Keratinocyte (primary cell): ENCODE measurements at regions not wholly inside any gene's neighbourhood (a gene's known extent, or its start where the extent isn't known, plus 50 kb on each side); places are given as distances from the start of the nearest gene placed in this dataset.

Experiments
- DNase-seq: peaks from one replicate; pipeline ENCODE4 v3.0.0-alpha.2; 2011; ENCODE audit warnings: low read depth, missing footprints, low spot score
- FAIRE-seq: peaks from 2 replicates; lab custom pipeline; 2011; peaks lifted over from hg19 to GRCh38; lab: Jason Lieb, UNC
- H2AFZ ChIP-seq: 2 replicates; pipeline ENCODE4 v1.6.0; 2012; ENCODE audit warnings: low read length, control low read depth, inconsistent platforms; ENCODE audit not compliant: control insufficient read depth
- H3K27ac ChIP-seq: 2 replicates; pipeline ENCODE4 v1.5.1; 2011; ENCODE audit warnings: low read length; ENCODE audit not compliant: control insufficient read depth, insufficient read depth
- H3K27me3 ChIP-seq: 3 replicates; pipeline ENCODE4 v1.6.0; 2011; ENCODE audit warnings: low read length; ENCODE audit not compliant: control insufficient read depth, insufficient read depth; ENCODE audit errors: extremely low read depth
- H3K36me3 ChIP-seq, 2 experiments: 2 replicates in 1 of 2; 3 replicates in 1 of 2; pipeline ENCODE4 v1.5.1; 2011; ENCODE audit warnings: low read length in 2 of 2, mild to moderate bottlenecking in 1 of 2; ENCODE audit not compliant: control insufficient read depth in 2 of 2, insufficient read depth in 2 of 2; ENCODE audit errors: extremely low read depth in 1 of 2
- H3K4me1 ChIP-seq: 3 replicates; pipeline ENCODE4 v1.5.1; 2011; ENCODE audit warnings: low read length; ENCODE audit not compliant: control insufficient read depth, insufficient read depth; ENCODE audit errors: extremely low read depth
- H3K4me2 ChIP-seq: 3 replicates; pipeline ENCODE4 v1.6.0; 2011; ENCODE audit warnings: low read depth, low read length; ENCODE audit not compliant: control insufficient read depth, insufficient read depth; ENCODE audit errors: extremely low read depth
- H3K4me3 ChIP-seq, 3 experiments: fragments of 200-600 bp in 1 of 3; sonication (generic) in 1 of 3; 2 replicates in 2 of 3; 3 replicates in 1 of 3; pipeline ENCODE4 v1.5.1; 2011 to 2016; ENCODE audit warnings: low read length in 3 of 3, mild to moderate bottlenecking in 3 of 3, control low read depth in 2 of 3, inconsistent platforms in 1 of 3, low read depth in 1 of 3, mixed read lengths in 1 of 3, mixed run types in 1 of 3, moderate library complexity in 1 of 3; ENCODE audit not compliant: control insufficient read depth in 2 of 3, insufficient read depth in 2 of 3; ENCODE audit errors: extremely low read depth in 1 of 3
- H3K79me2 ChIP-seq: 2 replicates; pipeline ENCODE4 v1.6.0; 2012; ENCODE audit warnings: low read length; ENCODE audit not compliant: control insufficient read depth, insufficient read depth
- H3K9ac ChIP-seq: 3 replicates; pipeline ENCODE4 v1.6.0; 2011; ENCODE audit warnings: low read length; ENCODE audit not compliant: control insufficient read depth, insufficient read depth; ENCODE audit errors: extremely low read depth
- H3K9me1 ChIP-seq: 3 replicates; pipeline ENCODE4 v1.6.0; 2011; ENCODE audit warnings: low read length; ENCODE audit not compliant: control insufficient read depth, insufficient read depth; ENCODE audit errors: extremely low read depth
- H3K9me3 ChIP-seq: 2 replicates; pipeline ENCODE4 v1.5.1; 2012; ENCODE audit warnings: low read depth, low read length; ENCODE audit not compliant: control insufficient read depth
- H4K20me1 ChIP-seq: 3 replicates; pipeline ENCODE4 v1.6.0; 2011; ENCODE audit warnings: low read length; ENCODE audit not compliant: control insufficient read depth, insufficient read depth; ENCODE audit errors: extremely low read depth
- EZH2 ChIP-seq: IDR thresholded peaks from one replicate; pipeline ENCODE4 v1.6.1; 2012; ENCODE audit warnings: inconsistent platforms, mild to moderate bottlenecking, low read length, moderate library complexity
- dilution Hi-C: fragments of 300-500 bp; cut with MboI; formaldehyde crosslinking; loops from one replicate; pipeline ENCODE4 v1.7.0; 2020; ENCODE audit warnings: low sequenced_read_pairs; ENCODE audit not compliant: extremely low pct_ligation_motif_present
- TF ChIP-seq, protein P1 (sequence below), 3 experiments: IDR thresholded peaks in 1 of 3; conservative IDR thresholded peaks in 1 of 3; optimal IDR thresholded peaks in 1 of 3; 2 replicates in 2 of 3; 3 replicates in 1 of 3; pipeline versions ENCODE3 to v1.5.1; 2011; ENCODE audit warnings: low read length in 3 of 3, mild to moderate bottlenecking in 3 of 3, moderate library complexity in 2 of 3, control low read depth in 1 of 3, inconsistent platforms in 1 of 3; ENCODE audit not compliant: insufficient read depth in 2 of 3; ENCODE audit errors: extremely low read depth in 1 of 3

DNA sequence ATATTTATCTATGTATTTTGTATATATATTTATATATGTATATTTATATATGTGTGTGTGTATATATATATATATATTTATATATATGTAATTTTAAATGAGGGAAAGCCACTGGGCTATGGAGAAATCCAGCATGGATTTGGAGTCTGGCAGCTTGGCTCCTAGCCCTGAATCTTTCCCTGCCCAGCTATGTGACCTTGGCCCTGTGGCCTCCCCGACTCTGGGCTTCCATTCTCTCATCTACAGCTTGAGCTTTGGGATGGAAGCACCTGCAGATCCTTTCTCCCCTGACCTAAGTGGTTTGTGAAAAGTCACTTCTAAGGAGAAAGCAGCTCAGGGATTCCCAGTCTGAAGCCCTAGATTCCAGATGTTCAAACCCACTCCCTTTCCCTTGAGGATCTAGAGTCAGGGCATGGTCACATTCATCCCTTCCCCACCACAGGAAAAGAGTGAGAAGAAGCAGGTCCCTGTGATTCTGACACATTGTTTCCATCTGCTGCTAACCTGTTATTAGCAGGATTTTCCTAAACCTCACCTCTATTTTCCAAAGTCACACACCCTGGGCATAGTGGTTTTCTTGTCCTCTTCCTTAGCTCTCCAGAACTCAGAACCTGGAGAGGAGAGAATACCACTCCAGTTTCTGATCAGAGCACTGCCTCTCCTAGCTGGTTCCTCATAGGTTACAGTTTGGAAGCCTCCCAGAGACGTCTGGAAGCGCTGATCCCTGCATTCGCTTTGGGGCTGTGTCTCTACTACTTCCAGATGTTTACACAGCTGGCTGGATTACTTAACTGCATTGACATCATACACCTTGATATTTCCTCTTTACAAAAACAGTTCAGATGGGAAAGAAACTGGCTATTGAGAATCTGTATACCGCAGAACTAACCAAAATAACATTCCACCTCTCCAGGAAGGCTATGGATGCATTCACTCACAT, 327.5 kb upstream of the ZMIZ1 start:
- Histone ChIP-seq H3K4me3 (no peak overlapping the region), H3K9ac (no peak overlapping the region), H3K4me1 (no peaks in the 10 kb centered on the region), H3K4me2 (no peak overlapping the region), H2AFZ (no peak overlapping the region), H3K27me3 (peaks cover 2% of the 10 kb centered on the region), H3K36me3 (no peaks in the 10 kb centered on the region), H3K27ac (no peak overlapping the region), H3K9me3 (no peaks in the 10 kb centered on the region), H4K20me1 (no peaks in the 10 kb centered on the region), H3K9me1 (no peaks in the 10 kb centered on the region), H3K79me2 (no peaks in the 10 kb centered on the region)
- dilution Hi-C loops: no loop called here
- TF ChIP-seq EZH2: no peak
- TF ChIP-seq, protein P1, sequence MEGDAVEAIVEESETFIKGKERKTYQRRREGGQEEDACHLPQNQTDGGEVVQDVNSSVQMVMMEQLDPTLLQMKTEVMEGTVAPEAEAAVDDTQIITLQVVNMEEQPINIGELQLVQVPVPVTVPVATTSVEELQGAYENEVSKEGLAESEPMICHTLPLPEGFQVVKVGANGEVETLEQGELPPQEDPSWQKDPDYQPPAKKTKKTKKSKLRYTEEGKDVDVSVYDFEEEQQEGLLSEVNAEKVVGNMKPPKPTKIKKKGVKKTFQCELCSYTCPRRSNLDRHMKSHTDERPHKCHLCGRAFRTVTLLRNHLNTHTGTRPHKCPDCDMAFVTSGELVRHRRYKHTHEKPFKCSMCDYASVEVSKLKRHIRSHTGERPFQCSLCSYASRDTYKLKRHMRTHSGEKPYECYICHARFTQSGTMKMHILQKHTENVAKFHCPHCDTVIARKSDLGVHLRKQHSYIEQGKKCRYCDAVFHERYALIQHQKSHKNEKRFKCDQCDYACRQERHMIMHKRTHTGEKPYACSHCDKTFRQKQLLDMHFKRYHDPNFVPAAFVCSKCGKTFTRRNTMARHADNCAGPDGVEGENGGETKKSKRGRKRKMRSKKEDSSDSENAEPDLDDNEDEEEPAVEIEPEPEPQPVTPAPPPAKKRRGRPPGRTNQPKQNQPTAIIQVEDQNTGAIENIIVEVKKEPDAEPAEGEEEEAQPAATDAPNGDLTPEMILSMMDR (optimal IDR thresholded peaks at IDR 0.05 in 1 of 3, IDR thresholded peaks at IDR 0.05 in 1 of 3, conservative IDR thresholded peaks at IDR 0.05 in 1 of 3; ENCODE audit: extremely low read depth in 1 of 3, insufficient read depth in 2 of 3, low read length in 3 of 3): no peak
- DNase-seq (no peak), FAIRE-seq (no peak)

DNA sequence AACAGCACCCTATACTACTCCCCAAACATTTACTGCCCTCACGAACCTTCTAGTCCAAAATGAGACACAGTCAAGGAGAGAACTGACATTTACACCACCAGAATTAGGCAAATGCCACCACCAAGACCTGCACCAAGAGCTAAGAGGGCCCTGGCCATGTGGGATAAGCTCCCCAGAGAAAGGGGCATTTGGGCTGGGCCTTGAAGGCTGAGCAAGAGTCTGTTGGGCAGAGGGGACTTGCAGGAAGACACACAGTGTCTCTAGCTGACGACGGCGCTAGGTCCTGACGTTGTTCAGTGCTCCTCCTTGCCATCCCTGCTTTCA, 326.4 kb upstream of the ZMIZ1 start:
- H3K9ac ChIP-seq: no peak overlapping the region
- H3K4me1 ChIP-seq: no peaks in the 10 kb centered on the region
- H3K9me1 ChIP-seq: no peaks in the 10 kb centered on the region
- TF ChIP-seq, protein P1 (optimal IDR thresholded peaks at IDR 0.05 in 1 of 3, IDR thresholded peaks at IDR 0.05 in 1 of 3, conservative IDR thresholded peaks at IDR 0.05 in 1 of 3; ENCODE audit: extremely low read depth in 1 of 3, insufficient read depth in 2 of 3, low read length in 3 of 3): no peak
- TF ChIP-seq EZH2: no peak
- no peak overlapping the region for H3K4me2 ChIP-seq
- no peak overlapping the region for H3K27ac ChIP-seq
- no peaks in the 10 kb centered on the region for H3K79me2 ChIP-seq
- H2AFZ ChIP-seq: no peak overlapping the region
- no peaks in the 10 kb centered on the region for H3K9me3 ChIP-seq
- H3K36me3 ChIP-seq: no peaks in the 10 kb centered on the region
- peaks cover 2% of the 10 kb centered on the region for H3K27me3 ChIP-seq
- no peaks in the 10 kb centered on the region for H4K20me1 ChIP-seq
- FAIRE-seq (no peak), DNase-seq (no peak)
- dilution Hi-C loops: no loop called here
- H3K4me3 ChIP-seq: no peak overlapping the region
